ENCODE measurements at regions not wholly inside any gene's neighbourhood (a gene's known extent, or its start where the extent isn't known, plus 50 kb on each side); places are given as distances from the start of the nearest gene placed in this dataset.

DNA sequence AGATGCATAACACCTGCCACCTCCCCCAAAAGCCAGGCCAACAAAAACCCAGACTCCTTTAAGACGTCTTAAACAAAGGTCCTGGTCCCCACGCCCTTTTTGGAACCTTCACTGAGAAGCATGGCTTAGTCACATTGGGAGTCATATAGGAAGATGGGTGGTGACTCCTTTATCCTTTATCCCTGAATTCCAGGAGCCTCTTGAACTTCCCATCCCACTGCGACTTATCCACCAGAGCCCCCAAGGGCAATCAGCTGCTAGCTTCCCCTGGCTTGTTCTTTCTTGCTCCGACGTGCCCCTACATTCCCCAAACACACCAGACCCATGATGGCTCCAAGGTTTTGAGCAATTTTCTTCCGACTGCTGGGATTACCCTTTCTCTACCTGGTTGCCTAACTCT lies 567.0 kb upstream of the CADM1 start:
- TF ChIP-seq, protein P1, sequence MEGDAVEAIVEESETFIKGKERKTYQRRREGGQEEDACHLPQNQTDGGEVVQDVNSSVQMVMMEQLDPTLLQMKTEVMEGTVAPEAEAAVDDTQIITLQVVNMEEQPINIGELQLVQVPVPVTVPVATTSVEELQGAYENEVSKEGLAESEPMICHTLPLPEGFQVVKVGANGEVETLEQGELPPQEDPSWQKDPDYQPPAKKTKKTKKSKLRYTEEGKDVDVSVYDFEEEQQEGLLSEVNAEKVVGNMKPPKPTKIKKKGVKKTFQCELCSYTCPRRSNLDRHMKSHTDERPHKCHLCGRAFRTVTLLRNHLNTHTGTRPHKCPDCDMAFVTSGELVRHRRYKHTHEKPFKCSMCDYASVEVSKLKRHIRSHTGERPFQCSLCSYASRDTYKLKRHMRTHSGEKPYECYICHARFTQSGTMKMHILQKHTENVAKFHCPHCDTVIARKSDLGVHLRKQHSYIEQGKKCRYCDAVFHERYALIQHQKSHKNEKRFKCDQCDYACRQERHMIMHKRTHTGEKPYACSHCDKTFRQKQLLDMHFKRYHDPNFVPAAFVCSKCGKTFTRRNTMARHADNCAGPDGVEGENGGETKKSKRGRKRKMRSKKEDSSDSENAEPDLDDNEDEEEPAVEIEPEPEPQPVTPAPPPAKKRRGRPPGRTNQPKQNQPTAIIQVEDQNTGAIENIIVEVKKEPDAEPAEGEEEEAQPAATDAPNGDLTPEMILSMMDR (conservative IDR thresholded peaks at IDR 0.05 in 1 of 2, IDR thresholded peaks at IDR 0.05 in 1 of 2; ENCODE audit: low read depth in 1 of 2, low read length in 2 of 2), result no peak
- TF ChIP-seq EZH2 (IDR thresholded peaks at IDR 0.05; ENCODE audit: low read length, missing control alignments), result no peak
